ENCODE measurements at regions not wholly inside any gene's neighbourhood (a gene's known extent, or its start where the extent isn't known, plus 50 kb on each side); places are given as distances from the start of the nearest gene placed in this dataset.

GRCh38 chr4:111579767-111580166, 565.5 kb upstream of the FAM241A start:
- TF ChIP-seq CTCF (IDR thresholded peaks at IDR 0.05) = no peak
- TF ChIP-seq POLR2A (IDR thresholded peaks at IDR 0.05) = no peak
